ENCODE measurements at regions not wholly inside any gene's neighbourhood (a gene's known extent, or its start where the extent isn't known, plus 50 kb on each side); places are given as distances from the start of the nearest gene placed in this dataset.

- ATAC-seq: no peak
- WGBS (ENCODE audit: missing lambda C conversion rate): 60% methylated on average over 5 of the region's 5 CpGs
- DNase-seq (ENCODE audit: low read depth in 1 of 2, low spot score in 1 of 2): no peak
- Histone ChIP-seq H3K4me2 (no peak overlapping the region), H3K27ac (no peak overlapping the region), H3K4me3 (no peak overlapping the region), H3K9me3 (0 out of 3 replicates have a peak, but pooled peaks cover 4% of the 10 kb centered on the region), H3K4me1 (no peaks in the 10 kb centered on the region)
- TF ChIP-seq SREBF2 (IDR thresholded peaks at IDR 0.05) (no peak), RFX5 (IDR thresholded peaks at IDR 0.05) (no peak), ATOH8 (CRISPR knock-in tag; IDR thresholded peaks at IDR 0.05; ENCODE audit: low read depth) (no peak)
- FAIRE-seq: no peak
- CTCF ChIA-PET: no interaction called here
- POLR2A ChIA-PET: no interaction called here
Measured at GRCh38 chr1:178594133-178594532, 81.2 kb downstream of the TEX35 start.

- ATAC-seq (no peak), FAIRE-seq (no peak), DNase-seq (ENCODE audit: low read depth in 1 of 2, low spot score in 1 of 2) (no peak)
- Histone ChIP-seq H3K27ac (no peak overlapping the region), H3K9me3 (0 out of 3 replicates have a peak, but pooled peaks cover 4% of the 10 kb centered on the region), H3K4me3 (no peak overlapping the region), H3K4me1 (no peaks in the 10 kb centered on the region), H3K4me2 (no peak overlapping the region)
- ChIA-PET POLR2A (no interaction called here), CTCF (interaction anchor here (0.9 kb wide), 1 partner anchor 11 kb away, joined by 3 read pairs; no protein-coding TSS in a partner anchor)
- no peak for TF ChIP-seq SREBF2 (IDR thresholded peaks at IDR 0.05)
- no peak for TF ChIP-seq EHF (CRISPR knock-in tag; IDR thresholded peaks at IDR 0.05)
- no peak for TF ChIP-seq HOXB13 (CRISPR knock-in tag; IDR thresholded peaks at IDR 0.05; ENCODE audit: low read depth)
- no peak for TF ChIP-seq PHF8 (IDR thresholded peaks at IDR 0.05; ENCODE audit: borderline replicate concordance, low read depth)
- TF ChIP-seq RFX5 (IDR thresholded peaks at IDR 0.05): no peak
- no peak for TF ChIP-seq CHD2 (IDR thresholded peaks at IDR 0.05; ENCODE audit: low read length, partially characterized antibody)
- TF ChIP-seq MAFK (IDR thresholded peaks at IDR 0.05; ENCODE audit: partially characterized antibody): no peak
- WGBS (ENCODE audit: missing lambda C conversion rate): 92% methylated on average over 6 of the region's 6 CpGs
Measured at GRCh38 chr1:178595491-178595890, 82.6 kb downstream of the TEX35 start.

GRCh38 chr1:178599087-178599486, 86.2 kb downstream of the TEX35 start:
- ChIA-PET POLR2A (no interaction called here), CTCF (interaction anchor here (1.6 kb wide), 1 partner anchor 18 kb away, joined by 3 read pairs; no protein-coding TSS in a partner anchor)
- Histone ChIP-seq H3K4me2 (no peak overlapping the region), H3K9me3 (no peaks in the 10 kb centered on the region), H3K27ac (no peak overlapping the region), H3K4me1 (no peaks in the 10 kb centered on the region), H3K4me3 (no peak overlapping the region)
- FAIRE-seq (no peak), ATAC-seq (no peak), DNase-seq (ENCODE audit: low read depth in 1 of 2, low spot score in 1 of 2) (no peak)
- TF ChIP-seq EHMT2 (IDR thresholded peaks at IDR 0.05; ENCODE audit: low read depth) (no peak), CTCF (IDR thresholded peaks at IDR 0.05) (no peak), FOXS1 (CRISPR knock-in tag; IDR thresholded peaks at IDR 0.05) (no peak), CBX8 (IDR thresholded peaks at IDR 0.05) (no peak), RARB (CRISPR knock-in tag; IDR thresholded peaks at IDR 0.05) (no peak), JUNB (IDR thresholded peaks at IDR 0.05) (no peak), EHF (CRISPR knock-in tag; IDR thresholded peaks at IDR 0.05) (no peak), KDM1A (IDR thresholded peaks at IDR 0.05; ENCODE audit: low read depth) (no peak), NFE2L2 (conservative IDR thresholded peaks at IDR 0.05; ENCODE audit: low read length) (no peak), TFCP2L1 (CRISPR knock-in tag; IDR thresholded peaks at IDR 0.05) (no peak), MYC (IDR thresholded peaks at IDR 0.05; ENCODE audit: borderline replicate concordance, low read length) (no peak), ZC3H11A (IDR thresholded peaks at IDR 0.05) (no peak), CEBPB (IDR thresholded peaks at IDR 0.05) (no peak), USF2 (IDR thresholded peaks at IDR 0.05) (no peak), HOXA7 (CRISPR knock-in tag; IDR thresholded peaks at IDR 0.05) (no peak), ATOH8 (CRISPR knock-in tag; IDR thresholded peaks at IDR 0.05; ENCODE audit: low read depth) (no peak), REST (IDR thresholded peaks at IDR 0.05) (no peak), NPAS2 (CRISPR knock-in tag; IDR thresholded peaks at IDR 0.05; ENCODE audit: borderline replicate concordance) (no peak), EP300 (IDR thresholded peaks at IDR 0.05) (no peak), MAZ (IDR thresholded peaks at IDR 0.05; ENCODE audit: borderline replicate concordance, low read depth, low read length) (no peak)
- WGBS (ENCODE audit: missing lambda C conversion rate): 76% methylated on average over 4 of the region's 4 CpGs
